ENCODE measurements at regions not wholly inside any gene's neighbourhood (a gene's known extent, or its start where the extent isn't known, plus 50 kb on each side); places are given as distances from the start of the nearest gene placed in this dataset.

DNA sequence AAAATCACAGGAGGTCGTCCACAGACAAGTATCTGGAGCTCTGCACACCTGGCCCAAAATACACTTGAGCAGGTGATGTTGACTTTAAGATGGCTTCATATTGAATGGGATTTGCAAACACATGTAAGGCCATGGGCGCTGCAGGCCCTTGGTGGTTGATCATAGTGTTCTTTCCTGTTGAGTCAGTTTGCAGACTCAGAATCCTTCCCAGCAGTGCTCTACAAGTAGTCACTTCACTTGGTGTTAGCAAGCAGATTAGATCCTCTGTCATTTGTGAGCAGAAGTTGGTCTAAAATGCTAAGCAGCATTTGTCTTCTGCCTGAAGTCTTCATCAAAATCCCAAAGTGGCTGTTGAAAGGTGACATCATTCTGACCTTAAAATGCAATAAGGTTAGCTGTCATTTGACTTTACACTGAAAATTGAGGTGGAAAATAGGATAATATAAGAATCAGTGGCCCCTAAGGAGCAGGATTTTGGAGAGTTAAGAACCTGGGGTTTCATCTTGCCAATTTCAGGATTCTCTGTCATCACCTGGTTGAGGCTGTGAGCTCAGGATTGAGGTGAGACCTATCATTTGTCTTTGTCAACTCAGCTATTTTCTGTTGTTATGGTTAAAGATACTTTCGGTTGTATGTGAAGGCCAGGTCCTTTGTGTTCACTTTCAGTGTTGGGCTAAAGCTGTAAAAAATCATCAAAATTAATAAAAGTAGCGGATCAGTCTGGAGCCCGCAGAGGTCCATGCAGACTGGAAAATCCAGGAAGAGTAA lies 114.5 kb downstream of the LRRC70 start:
- H3K4me3 Mint-ChIP-seq = no peak overlapping the region

DNA sequence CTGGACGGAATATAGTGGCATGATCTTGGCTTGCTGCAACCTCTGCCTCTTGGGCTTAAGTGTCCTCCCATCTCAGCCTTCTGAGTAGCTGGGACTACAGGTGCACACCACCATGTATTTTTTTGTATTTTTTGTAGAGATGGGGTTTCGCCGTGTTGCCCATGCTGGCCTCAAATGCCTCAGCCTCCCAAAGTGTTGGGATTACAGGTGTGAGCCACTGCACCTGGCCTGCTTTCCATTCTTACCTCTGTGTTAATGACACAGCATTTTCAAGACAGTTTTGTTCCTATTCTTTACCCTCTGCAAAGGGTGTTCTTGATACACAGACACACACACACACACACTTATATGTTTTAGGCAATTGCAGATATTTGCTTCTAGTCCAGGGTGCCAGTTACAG lies 113.3 kb downstream of the LRRC70 start:
- no peaks in the 10 kb centered on the region for H4K20me1 ChIP-seq (ENCODE audit: insufficient read depth, low read length)
- no peak overlapping the region for H2AFZ ChIP-seq (ENCODE audit: insufficient read depth, low read depth, low read length, poor library complexity, severe bottlenecking)
- H3K79me2 ChIP-seq (ENCODE audit: insufficient read depth, low read length) = no peaks in the 10 kb centered on the region
- H3K9me3 Mint-ChIP-seq = peaks cover 0 to 5% (median under 1%) of the 10 kb centered on the region in 7 donors
- no peaks in the 10 kb centered on the region for H3K36me3 ChIP-seq (replicated peaks in 1 of 2; ENCODE audit: control insufficient read depth in 1 of 2, insufficient read depth in 2 of 2, low read length in 2 of 2)
- no peak for DNase-seq
- no peaks in the 10 kb centered on the region for H3K9me3 ChIP-seq (replicated peaks in 1 of 2; ENCODE audit: control insufficient read depth in 1 of 2, insufficient read depth in 1 of 2, low read length in 2 of 2)
- peaks cover 15 to 23% of the 10 kb centered on the region in 2 donors for H3K4me1 ChIP-seq (ENCODE audit: control insufficient read depth in 1 of 2, insufficient read depth in 2 of 2, low read length in 2 of 2)
- no peak for TF ChIP-seq CTCF (IDR thresholded peaks at IDR 0.05)
- no peak overlapping the region for H3K27ac ChIP-seq (ENCODE audit: low read depth in 1 of 2, low read length in 2 of 2)
- intact Hi-C loops (cut with micrococcal nuclease) = no loop called here
- no peak overlapping the region for H3K9ac ChIP-seq (ENCODE audit: insufficient read depth, low read length, poor library complexity, severe bottlenecking)
- peaks cover 21% of the 10 kb centered on the region for H3K4me1 Mint-ChIP-seq
- H3K4me2 ChIP-seq (replicated peaks; ENCODE audit: extremely low read depth, low read length, poor library complexity, severe bottlenecking) = no peak overlapping the region
- H3K27me3 Mint-ChIP-seq (ENCODE audit: low read depth in 3 of 3) = no peaks in the 10 kb centered on the region
- WGBS (ENCODE audit: insufficient coverage) = no CpG with 5 or more reads among the region's 3 CpGs
- no peaks in the 10 kb centered on the region for H3K36me3 Mint-ChIP-seq
- no peak overlapping the region for H3K4me3 Mint-ChIP-seq
- no peak overlapping the region for H3K27ac Mint-ChIP-seq
- H3K4me3 ChIP-seq (replicated peaks in 1 of 3; ENCODE audit: low read depth in 2 of 3, low read length in 3 of 3) = no peak overlapping the region
- H3K27me3 ChIP-seq (ENCODE audit: control insufficient read depth in 2 of 2, insufficient read depth in 2 of 2, low read length in 2 of 2) = no peaks in the 10 kb centered on the region

More for the DNA sequence above, 114.5 kb downstream of the LRRC70 start:
- no peak for DNase-seq
- Mint-ChIP-seq H3K27ac (no peak overlapping the region), H3K4me1 (peaks cover 21% of the 10 kb centered on the region), H3K9me3 (peaks cover 0 to 5% (median 0%) of the 10 kb centered on the region in 7 donors), H3K36me3 (no peaks in the 10 kb centered on the region), H3K27me3 (ENCODE audit: low read depth in 3 of 3) (no peaks in the 10 kb centered on the region)
- Histone ChIP-seq H3K27ac (ENCODE audit: low read depth in 1 of 2, low read length in 2 of 2) (no peak overlapping the region), H3K27me3 (ENCODE audit: control insufficient read depth in 2 of 2, insufficient read depth in 2 of 2, low read length in 2 of 2) (no peaks in the 10 kb centered on the region), H3K9me3 (replicated peaks in 1 of 2; ENCODE audit: control insufficient read depth in 1 of 2, insufficient read depth in 1 of 2, low read length in 2 of 2) (no peaks in the 10 kb centered on the region), H4K20me1 (ENCODE audit: insufficient read depth, low read length) (no peaks in the 10 kb centered on the region), H3K4me1 (ENCODE audit: control insufficient read depth in 1 of 2, insufficient read depth in 2 of 2, low read length in 2 of 2) (peaks cover 15 to 23% of the 10 kb centered on the region in 2 donors), H3K4me2 (replicated peaks; ENCODE audit: extremely low read depth, low read length, poor library complexity, severe bottlenecking) (no peak overlapping the region), H3K9ac (ENCODE audit: insufficient read depth, low read length, poor library complexity, severe bottlenecking) (no peak overlapping the region), H3K36me3 (replicated peaks in 1 of 2; ENCODE audit: control insufficient read depth in 1 of 2, insufficient read depth in 2 of 2, low read length in 2 of 2) (no peaks in the 10 kb centered on the region), H2AFZ (ENCODE audit: insufficient read depth, low read depth, low read length, poor library complexity, severe bottlenecking) (no peak overlapping the region), H3K79me2 (ENCODE audit: insufficient read depth, low read length) (no peaks in the 10 kb centered on the region), H3K4me3 (replicated peaks in 1 of 3; ENCODE audit: low read depth in 2 of 3, low read length in 3 of 3) (no peak overlapping the region)
- WGBS (ENCODE audit: insufficient coverage) = 91% methylated on average over 1 of the region's 5 CpGs
- intact Hi-C loops (cut with micrococcal nuclease) = no loop called here
- TF ChIP-seq CTCF (IDR thresholded peaks at IDR 0.05) = no peak

Measured in CD14-positive monocyte (primary cell).